PC-3 (cell line): ENCODE measurements at regions not wholly inside any gene's neighbourhood (a gene's known extent, or its start where the extent isn't known, plus 50 kb on each side); places are given as distances from the start of the nearest gene placed in this dataset.

ENCODE experiments used
- EZH2 ChIP-seq: fragments of 300-600 bp; sonication (generic); IDR thresholded peaks from one replicate; pipeline ENCODE4 v1.6.1; 2017; ENCODE audit warnings: antibody characterized with exemption, mild to moderate bottlenecking, low read length; ENCODE audit not compliant: unreplicated experiment
- EZH2phosphoT487 ChIP-seq: fragments of 300-600 bp; sonication (generic); IDR thresholded peaks from 2 replicates; pipeline ENCODE4 v1.6.1; 2018; ENCODE audit warnings: mild to moderate bottlenecking, antibody characterized with exemption, low read length, borderline replicate concordance
- TF ChIP-seq, protein P1 (sequence below): fragments of 300-600 bp; sonication (generic); conservative IDR thresholded peaks from 2 replicates; pipeline ENCODE4 v1.5.1; 2017; ENCODE audit warnings: antibody characterized with exemption, low read depth, mild to moderate bottlenecking, low read length

DNA sequence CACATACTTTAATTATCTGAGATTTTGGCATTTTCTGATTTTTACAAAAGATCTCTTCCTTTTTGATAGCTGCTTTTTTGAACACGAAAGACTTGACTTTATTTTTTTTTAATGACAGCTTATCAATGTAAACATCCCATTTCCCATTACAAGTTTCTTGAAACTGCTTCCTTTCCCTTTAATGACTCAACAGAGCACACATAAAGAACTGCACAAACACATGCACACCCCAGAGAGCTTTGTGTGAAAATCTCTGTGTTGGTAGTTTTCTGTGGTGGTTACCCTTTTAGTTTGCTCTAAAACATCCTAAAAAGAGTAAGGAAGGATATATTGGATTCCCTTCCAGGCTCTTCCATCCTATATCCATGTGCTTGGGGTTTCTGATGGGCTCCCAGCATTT is 125.1 kb upstream of the ZNF32 start:
- TF ChIP-seq, protein P1, sequence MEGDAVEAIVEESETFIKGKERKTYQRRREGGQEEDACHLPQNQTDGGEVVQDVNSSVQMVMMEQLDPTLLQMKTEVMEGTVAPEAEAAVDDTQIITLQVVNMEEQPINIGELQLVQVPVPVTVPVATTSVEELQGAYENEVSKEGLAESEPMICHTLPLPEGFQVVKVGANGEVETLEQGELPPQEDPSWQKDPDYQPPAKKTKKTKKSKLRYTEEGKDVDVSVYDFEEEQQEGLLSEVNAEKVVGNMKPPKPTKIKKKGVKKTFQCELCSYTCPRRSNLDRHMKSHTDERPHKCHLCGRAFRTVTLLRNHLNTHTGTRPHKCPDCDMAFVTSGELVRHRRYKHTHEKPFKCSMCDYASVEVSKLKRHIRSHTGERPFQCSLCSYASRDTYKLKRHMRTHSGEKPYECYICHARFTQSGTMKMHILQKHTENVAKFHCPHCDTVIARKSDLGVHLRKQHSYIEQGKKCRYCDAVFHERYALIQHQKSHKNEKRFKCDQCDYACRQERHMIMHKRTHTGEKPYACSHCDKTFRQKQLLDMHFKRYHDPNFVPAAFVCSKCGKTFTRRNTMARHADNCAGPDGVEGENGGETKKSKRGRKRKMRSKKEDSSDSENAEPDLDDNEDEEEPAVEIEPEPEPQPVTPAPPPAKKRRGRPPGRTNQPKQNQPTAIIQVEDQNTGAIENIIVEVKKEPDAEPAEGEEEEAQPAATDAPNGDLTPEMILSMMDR: no peak
- TF ChIP-seq EZH2 (no peak), EZH2phosphoT487 (no peak)
